ENCODE measurements at regions not wholly inside any gene's neighbourhood (a gene's known extent, or its start where the extent isn't known, plus 50 kb on each side); places are given as distances from the start of the nearest gene placed in this dataset.
"Not testable (repeated sequence)": the region's sequence is repeated elsewhere in the genome, so short reads cannot be mapped to it uniquely, and the experiment has no call there.

DNA sequence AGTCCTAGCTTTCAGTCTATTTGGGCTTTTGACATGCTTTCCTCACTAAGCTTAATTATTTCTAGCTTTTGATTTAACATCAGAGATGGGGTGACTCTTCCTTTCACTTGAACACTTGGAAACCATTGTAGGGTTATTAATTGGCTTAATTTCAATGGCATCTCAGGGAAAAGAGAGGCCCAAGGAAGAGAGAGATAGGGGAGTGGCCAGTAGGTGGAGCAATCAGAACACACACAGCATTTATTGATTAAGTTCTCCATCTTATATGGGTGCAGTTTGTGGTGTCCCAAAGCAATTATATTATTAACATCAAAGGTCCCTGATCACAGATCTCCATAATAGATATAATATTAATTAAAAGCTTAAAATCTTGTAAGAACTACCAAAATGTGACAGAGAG, 1466.1 kb upstream of the SEL1L start:
- Histone ChIP-seq H3K36me3 (no peaks in the 10 kb centered on the region), H3K4me2 (peak overlapping the region in 3 of 11 experiments; percentile 6 to 20 (median 8); a peak in 2 of 22 replicates), H3K27me3 (no peaks in the 10 kb centered on the region), H3K4me1 (peaks cover 0 to 10% (median 0%) of the 10 kb centered on the region in 10 experiments; a peak in 4 of 20 replicates), H3K4me3 (no peak overlapping the region), H3K9ac (no peak overlapping the region), H3K9me3 (replicated peaks in 1 of 11) (no peaks in the 10 kb centered on the region), H4K20me1 (no peaks in the 10 kb centered on the region), H3K27ac (no peak overlapping the region)
- no peak for TF ChIP-seq Cebpa-rat (IDR thresholded peaks at IDR 0.05)

DNA sequence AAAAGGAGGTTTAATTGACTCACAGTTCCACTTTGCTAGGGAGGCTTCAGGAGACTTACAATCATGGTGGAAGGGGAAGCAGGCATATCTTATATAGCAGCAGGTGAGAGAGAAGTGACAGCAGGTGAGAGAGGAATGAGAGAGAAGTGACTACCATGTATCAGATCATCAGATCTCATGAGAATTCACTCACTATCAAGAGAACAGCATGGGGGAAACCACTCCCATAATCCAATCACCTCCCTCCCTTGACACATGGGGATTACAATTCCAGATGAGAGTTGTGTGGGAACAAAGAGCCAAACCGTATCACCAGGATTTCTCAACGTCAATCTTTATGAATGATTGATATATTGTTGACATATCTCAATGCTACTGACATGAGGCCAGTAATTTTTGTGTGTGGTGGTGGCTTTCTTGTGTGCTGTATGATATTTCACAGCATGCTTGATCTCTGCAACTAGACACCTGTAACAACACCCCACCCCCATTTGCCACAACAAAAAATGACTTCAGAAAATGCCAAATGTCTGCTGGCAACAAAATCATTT, 1470.9 kb upstream of the SEL1L start:
- Histone ChIP-seq H3K9me3 (replicated peaks in 1 of 11) (peaks cover 8 to 17% (median 15%) of the 10 kb centered on the region in 11 experiments; a peak in 19 of 22 replicates), H3K4me2 (no peak overlapping the region), H3K4me1 (peaks cover 0 to 4% (median 0%) of the 10 kb centered on the region in 10 experiments; a peak in 4 of 20 replicates), H3K27me3 (no peaks in the 10 kb centered on the region), H3K9ac (no peak overlapping the region), H3K27ac (no peak overlapping the region), H3K4me3 (no peak overlapping the region), H3K36me3 (no peaks in the 10 kb centered on the region), H4K20me1 (no peaks in the 10 kb centered on the region)
- no peak for TF ChIP-seq Cebpa-rat (IDR thresholded peaks at IDR 0.05)

DNA sequence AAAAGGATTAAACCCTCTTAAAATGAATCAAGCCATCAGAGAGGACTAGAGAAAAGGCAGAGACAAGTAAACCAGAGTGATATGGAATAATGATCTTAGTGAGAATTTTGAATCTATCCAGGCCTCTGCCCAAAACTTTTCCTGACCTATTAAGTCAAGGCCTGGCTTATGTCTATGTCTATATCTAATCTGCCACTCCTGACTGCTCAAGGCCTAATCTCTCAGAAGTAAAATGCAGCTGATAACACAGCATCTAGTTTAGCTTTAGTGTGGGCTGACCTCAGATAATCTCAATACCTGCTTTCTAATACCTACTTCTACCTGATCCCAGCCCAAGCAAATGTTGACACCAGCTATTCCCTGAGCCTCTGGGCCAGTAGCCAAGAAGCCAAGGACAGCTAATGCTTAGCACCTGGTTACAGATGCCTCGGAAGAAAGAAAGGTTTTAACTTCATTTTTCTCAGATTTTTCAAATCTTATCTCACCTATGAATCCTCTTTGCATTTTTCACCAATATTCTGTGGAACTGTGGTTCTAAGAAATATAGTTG, 1472.5 kb upstream of the SEL1L start:
- Histone ChIP-seq H3K36me3 (no peaks in the 10 kb centered on the region), H4K20me1 (no peaks in the 10 kb centered on the region)

DNA sequence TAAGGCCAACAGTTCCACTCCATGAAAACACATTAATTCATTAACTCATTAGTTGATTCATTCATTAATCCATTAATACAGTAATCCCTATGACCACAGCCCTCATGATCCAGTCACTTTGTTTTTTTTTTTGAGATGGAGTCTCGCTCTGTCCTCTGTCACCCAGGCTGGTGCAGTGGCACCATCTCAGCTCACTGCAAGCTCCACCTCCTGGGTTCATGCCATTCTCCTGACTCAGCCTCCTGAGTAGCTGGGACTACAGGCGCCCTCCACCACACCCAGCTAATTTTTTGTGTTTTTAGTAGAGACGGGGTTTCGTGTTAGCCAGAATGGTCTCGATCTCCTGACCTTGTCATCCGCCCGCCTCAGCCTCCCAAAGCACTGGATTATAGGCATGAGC, 1473.4 kb upstream of the SEL1L start:
- not testable (repeated sequence) for H3K36me3 ChIP-seq, H3K27ac ChIP-seq, H3K4me2 ChIP-seq, H3K9ac ChIP-seq, H3K27me3 ChIP-seq, H3K4me1 ChIP-seq, H3K4me3 ChIP-seq, H4K20me1 ChIP-seq
- H3K9me3 ChIP-seq (replicated peaks in 1 of 11) = peaks cover 8 to 21% (median 16%) of the 10 kb centered on the region in 11 experiments; a peak in 20 of 22 replicates

More for the DNA sequence above, 1472.5 kb upstream of the SEL1L start:
- Histone ChIP-seq H3K9me3 (replicated peaks in 1 of 11) (peaks cover 8 to 21% (median 16%) of the 10 kb centered on the region in 11 experiments; a peak in 20 of 22 replicates), H3K4me3 (no peak overlapping the region), H3K9ac (no peak overlapping the region), H3K27ac (no peak overlapping the region), H3K4me1 (no peaks in the 10 kb centered on the region), H3K4me2 (no peak overlapping the region), H3K27me3 (no peaks in the 10 kb centered on the region)
- no peak for TF ChIP-seq Cebpa-rat (IDR thresholded peaks at IDR 0.05)

DNA sequence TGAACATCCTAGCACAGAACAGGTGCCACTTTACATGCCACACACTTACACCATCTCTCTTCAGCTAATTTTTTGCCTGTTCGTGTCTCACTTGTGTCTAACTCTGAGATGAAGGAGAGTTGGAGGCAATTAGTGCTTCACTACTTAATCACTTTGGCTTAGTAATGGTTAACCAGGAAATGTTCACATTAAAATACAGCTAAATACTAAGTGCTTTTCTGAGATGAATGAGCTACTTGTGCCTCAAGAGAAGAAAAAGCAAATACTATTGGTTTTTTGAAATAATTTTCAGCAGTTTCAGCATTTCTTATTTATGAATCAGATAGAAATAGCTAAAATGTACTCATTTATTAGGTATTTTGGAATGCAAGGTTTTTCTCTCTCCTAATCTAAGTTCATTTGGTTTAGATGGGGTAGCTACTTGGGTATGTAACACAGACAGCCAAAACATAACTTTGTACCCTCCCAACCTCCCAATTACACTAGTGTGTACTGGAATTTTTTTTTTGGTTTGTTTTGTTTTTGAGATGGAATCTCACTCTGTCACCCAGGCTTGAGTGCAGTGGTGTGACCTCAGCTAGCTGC, 1474.1 kb upstream of the SEL1L start:
- no peak overlapping the region for H3K4me2 ChIP-seq
- H3K27ac ChIP-seq = no peak overlapping the region
- no peaks in the 10 kb centered on the region for H3K4me1 ChIP-seq
- H4K20me1 ChIP-seq = no peaks in the 10 kb centered on the region
- no peaks in the 10 kb centered on the region for H3K36me3 ChIP-seq
- no peak for TF ChIP-seq Cebpa-rat (IDR thresholded peaks at IDR 0.05)
- no peak overlapping the region for H3K9ac ChIP-seq
- no peak overlapping the region for H3K4me3 ChIP-seq
- H3K9me3 ChIP-seq (replicated peaks in 1 of 11) = peaks cover 8 to 21% (median 16%) of the 10 kb centered on the region in 11 experiments; a peak in 20 of 22 replicates
- H3K27me3 ChIP-seq = no peaks in the 10 kb centered on the region

DNA sequence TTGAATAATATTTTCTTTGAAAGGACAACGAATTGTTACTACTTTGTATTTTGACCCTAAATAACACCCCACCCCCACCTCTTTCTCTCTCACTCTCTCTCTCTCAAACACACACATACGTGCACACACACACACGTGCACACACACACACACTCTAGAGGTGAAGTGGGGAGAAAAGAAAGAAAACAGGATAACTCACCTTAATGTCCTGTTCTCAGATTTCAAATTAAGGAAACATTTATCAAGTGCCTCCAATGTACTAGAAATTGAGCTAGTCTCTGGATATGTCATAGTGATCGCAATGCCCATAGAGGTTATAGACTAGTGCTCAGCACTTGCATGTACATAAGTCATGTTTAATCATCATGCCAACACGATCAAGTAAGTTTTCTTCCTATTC, 1483.6 kb upstream of the SEL1L start:
- Histone ChIP-seq H3K4me3 (no peak overlapping the region), H4K20me1 (no peaks in the 10 kb centered on the region), H3K4me2 (no peak overlapping the region), H3K36me3 (no peaks in the 10 kb centered on the region), H3K27ac (no peak overlapping the region), H3K9me3 (replicated peaks in 1 of 11) (peaks cover 0 to 3% (median 0%) of the 10 kb centered on the region in 11 experiments; a peak in 1 of 22 replicates), H3K9ac (no peak overlapping the region), H3K27me3 (no peaks in the 10 kb centered on the region), H3K4me1 (peaks cover 0 to 10% (median 0%) of the 10 kb centered on the region in 10 experiments; a peak in 1 of 20 replicates)
- TF ChIP-seq Cebpa-rat (IDR thresholded peaks at IDR 0.05) = no peak

DNA sequence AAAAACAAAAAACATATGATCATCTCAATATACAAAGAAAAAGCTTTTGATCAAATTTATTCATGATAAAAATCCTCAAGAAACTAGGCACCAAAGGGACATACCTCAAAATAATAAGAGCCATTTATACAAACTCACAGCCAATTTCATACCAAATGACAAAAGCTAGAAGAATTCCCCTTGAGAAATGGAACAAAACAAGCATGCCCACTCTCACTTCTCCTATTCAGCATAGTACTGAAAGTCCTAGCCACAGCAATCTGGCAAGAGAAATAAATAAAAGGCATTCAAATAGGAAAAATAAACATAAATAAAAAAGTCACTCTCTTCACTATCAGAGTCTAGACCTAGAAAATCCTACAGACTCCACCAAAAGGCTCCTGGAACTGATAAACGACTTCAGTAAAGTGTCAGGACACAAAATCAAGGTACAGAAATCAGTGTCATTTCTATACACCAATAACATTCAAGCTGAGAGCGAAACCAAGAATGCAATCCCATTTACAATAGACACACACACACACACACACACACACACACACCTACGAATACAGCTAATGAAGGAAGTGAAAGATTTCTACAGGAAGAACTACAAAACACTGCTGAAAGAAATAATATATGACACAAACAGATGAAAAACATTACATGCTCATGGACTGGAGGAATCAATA, 1486.2 kb upstream of the SEL1L start:
- no peak for TF ChIP-seq Cebpa-rat (IDR thresholded peaks at IDR 0.05)
- Histone ChIP-seq H3K27me3 (no peaks in the 10 kb centered on the region), H3K9ac (no peak overlapping the region), H3K4me2 (no peak overlapping the region), H3K4me3 (no peak overlapping the region), H3K9me3 (replicated peaks in 1 of 11) (no peaks in the 10 kb centered on the region), H3K36me3 (no peaks in the 10 kb centered on the region), H3K27ac (no peak overlapping the region), H4K20me1 (no peaks in the 10 kb centered on the region), H3K4me1 (peaks cover 0 to 10% (median 0%) of the 10 kb centered on the region in 10 experiments; a peak in 1 of 20 replicates)

DNA sequence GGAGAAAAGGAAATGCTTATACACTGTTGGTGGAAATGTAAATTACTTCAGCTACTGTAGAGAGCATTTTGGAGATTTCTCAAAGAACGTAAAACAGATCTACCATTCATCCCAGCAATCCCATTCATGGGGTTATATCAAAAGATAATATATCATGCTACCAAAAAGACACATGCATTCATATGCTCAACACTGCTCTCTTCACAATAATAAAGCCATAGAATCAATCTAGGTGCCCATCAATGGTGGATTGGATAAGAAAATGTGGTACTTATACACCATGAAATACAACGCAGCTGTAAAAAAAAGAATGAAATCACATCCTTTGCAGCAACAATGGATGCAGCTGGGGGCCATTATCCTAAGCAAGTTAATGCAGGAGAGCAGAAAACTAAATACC, 1487.7 kb upstream of the SEL1L start:
- no peak overlapping the region for H3K27ac ChIP-seq
- no peaks in the 10 kb centered on the region for H4K20me1 ChIP-seq
- TF ChIP-seq Cebpa-rat (IDR thresholded peaks at IDR 0.05) = no peak
- no peak overlapping the region for H3K4me2 ChIP-seq
- no peaks in the 10 kb centered on the region for H3K9me3 ChIP-seq (replicated peaks in 1 of 11)
- no peaks in the 10 kb centered on the region for H3K27me3 ChIP-seq
- H3K36me3 ChIP-seq = no peaks in the 10 kb centered on the region
- peaks cover 0 to 10% (median 0%) of the 10 kb centered on the region in 10 experiments; a peak in 1 of 20 replicates for H3K4me1 ChIP-seq
- no peak overlapping the region for H3K4me3 ChIP-seq
- no peak overlapping the region for H3K9ac ChIP-seq

DNA sequence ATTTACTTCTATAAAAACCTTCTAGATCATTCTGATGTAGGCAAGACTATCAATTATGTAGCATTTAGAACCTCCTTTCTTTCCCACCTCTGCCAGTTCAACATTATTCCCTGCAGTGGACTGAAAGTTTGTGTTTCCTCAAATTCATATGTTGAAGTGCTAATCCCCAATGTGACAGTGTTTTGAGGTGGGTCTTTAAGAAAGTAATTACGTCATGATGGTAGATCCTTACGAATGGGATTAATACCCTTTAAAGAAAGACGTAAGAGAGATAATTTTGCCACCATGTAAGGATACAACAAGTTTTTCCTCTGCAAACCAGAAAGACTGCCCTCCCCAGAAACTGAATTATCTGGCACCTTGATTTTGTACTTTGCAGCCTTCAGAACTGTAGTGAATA, 1489.7 kb upstream of the SEL1L start:
- H3K9ac ChIP-seq = no peak overlapping the region
- no peak overlapping the region for H3K4me2 ChIP-seq
- H3K9me3 ChIP-seq (replicated peaks in 1 of 11) = no peaks in the 10 kb centered on the region
- no peaks in the 10 kb centered on the region for H3K36me3 ChIP-seq
- H3K4me3 ChIP-seq = no peak overlapping the region
- peaks cover 0 to 10% (median 0%) of the 10 kb centered on the region in 10 experiments; a peak in 1 of 20 replicates for H3K4me1 ChIP-seq
- no peaks in the 10 kb centered on the region for H3K27me3 ChIP-seq
- H4K20me1 ChIP-seq = no peaks in the 10 kb centered on the region
- no peak for TF ChIP-seq Cebpa-rat (IDR thresholded peaks at IDR 0.05)
- no peak overlapping the region for H3K27ac ChIP-seq

All from BLaER1 treated with 17β-estradiol and CSF1 and Interleukin-3, amounts not matched to agents 10 nM and 100 nM (cell line).